Smooth muscle cell (in vitro differentiated cells): ENCODE measurements at regions not wholly inside any gene's neighbourhood (a gene's known extent, or its start where the extent isn't known, plus 50 kb on each side); places are given as distances from the start of the nearest gene placed in this dataset.

Source experiments
- DNase-seq: peaks from one replicate; lab custom pipeline; 2025; ENCODE audit not compliant: unreplicated experiment; lab: John Stamatoyannopoulos, UW
- H2AFZ ChIP-seq: fragments of 200-600 bp; sonication (generic); 2 replicates; pipeline ENCODE4 v1.6.0; 2016; ENCODE audit warnings: antibody characterized with exemption, low read depth, mild to moderate bottlenecking
- H3F3A ChIP-seq: fragments of 200-600 bp; sonication (generic); 2 replicates; pipeline ENCODE4 v1.6.0; 2017; ENCODE audit warnings: antibody characterized with exemption, low read depth
- H3K27ac ChIP-seq: fragments of 200-600 bp; sonication (generic); 2 replicates; pipeline ENCODE4 v1.5.1; 2016; ENCODE audit warnings: low read depth, mild to moderate bottlenecking
- H3K27me3 ChIP-seq: fragments of 200-600 bp; sonication (generic); 2 replicates; pipeline ENCODE4 v1.6.1; 2016; ENCODE audit warnings: low read depth, mild to moderate bottlenecking
- H3K36me3 ChIP-seq: fragments of 200-600 bp; sonication (generic); 2 replicates; pipeline ENCODE4 v1.5.1; 2016; ENCODE audit warnings: low read depth
- H3K4me1 ChIP-seq: fragments of 200-600 bp; sonication (generic); 2 replicates; pipeline ENCODE4 v1.5.1; 2016; ENCODE audit warnings: low read depth
- H3K4me2 ChIP-seq: fragments of 200-600 bp; sonication (generic); 2 replicates; pipeline ENCODE4 v1.6.0; 2016; ENCODE audit warnings: mild to moderate bottlenecking
- H3K4me3 ChIP-seq: fragments of 200-600 bp; sonication (generic); 2 replicates; pipeline ENCODE4 v1.5.1; 2016; ENCODE audit warnings: mild to moderate bottlenecking
- H3K79me2 ChIP-seq: fragments of 200-600 bp; sonication (generic); 2 replicates; pipeline ENCODE4 v1.6.0; 2016; ENCODE audit warnings: low read depth, mild to moderate bottlenecking
- H3K9ac ChIP-seq: fragments of 200-600 bp; sonication (generic); 2 replicates; pipeline ENCODE4 v1.6.0; 2016; ENCODE audit warnings: low read depth
- H3K9me3 ChIP-seq: fragments of 200-600 bp; sonication (generic); replicated peaks from 2 replicates; pipeline ENCODE4 v1.5.1; 2016; ENCODE audit warnings: low read depth
- H4K20me1 ChIP-seq: fragments of 200-600 bp; sonication (generic); 2 replicates; pipeline ENCODE4 v1.6.0; 2016; ENCODE audit warnings: low read depth
- WGBS: methylation state at CpG from one replicate; pipeline ENCODE4 v1.1.7; 2016; ENCODE audit warnings: low lambda C conversion rate; 5-methylcytosine and 5-hydroxymethylcytosine counted together
- TF ChIP-seq, protein P1 (sequence below): fragments of 200-600 bp; sonication (generic); IDR thresholded peaks from 2 replicates; pipeline ENCODE4 v1.5.1; 2017; ENCODE audit warnings: borderline replicate concordance, mild to moderate bottlenecking, antibody characterized with exemption; ENCODE audit not compliant: insufficient read depth, poor library complexity, severe bottlenecking

GRCh38 chr12:28954333-28954732, 194.7 kb upstream of the FAR2 start:
- Histone ChIP-seq H3K4me2 (peak overlapping the region; percentile 33), H3K4me1 (no peaks in the 10 kb centered on the region)

GRCh38 chr12:28955491-28955890, 193.6 kb upstream of the FAR2 start:
- no peak for DNase-seq
- H3K27ac ChIP-seq, result no peak overlapping the region
- WGBS, result 62% methylated on average over 2 of the region's 2 CpGs
- no peaks in the 10 kb centered on the region for H3K4me1 ChIP-seq
- no peaks in the 10 kb centered on the region for H3K27me3 ChIP-seq
- H3K9me3 ChIP-seq, result no peaks in the 10 kb centered on the region
- peak overlapping the region; percentile 26 for H3K4me2 ChIP-seq
- peak overlapping the region; percentile 56 for H2AFZ ChIP-seq
- H3K36me3 ChIP-seq, result no peaks in the 10 kb centered on the region
- H3K4me3 ChIP-seq, result no peak overlapping the region
- H3K79me2 ChIP-seq, result no peaks in the 10 kb centered on the region
- H3K9ac ChIP-seq, result no peak overlapping the region
- no peaks in the 10 kb centered on the region for H4K20me1 ChIP-seq
- no peaks in the 10 kb centered on the region for H3F3A ChIP-seq
- TF ChIP-seq, protein P1, sequence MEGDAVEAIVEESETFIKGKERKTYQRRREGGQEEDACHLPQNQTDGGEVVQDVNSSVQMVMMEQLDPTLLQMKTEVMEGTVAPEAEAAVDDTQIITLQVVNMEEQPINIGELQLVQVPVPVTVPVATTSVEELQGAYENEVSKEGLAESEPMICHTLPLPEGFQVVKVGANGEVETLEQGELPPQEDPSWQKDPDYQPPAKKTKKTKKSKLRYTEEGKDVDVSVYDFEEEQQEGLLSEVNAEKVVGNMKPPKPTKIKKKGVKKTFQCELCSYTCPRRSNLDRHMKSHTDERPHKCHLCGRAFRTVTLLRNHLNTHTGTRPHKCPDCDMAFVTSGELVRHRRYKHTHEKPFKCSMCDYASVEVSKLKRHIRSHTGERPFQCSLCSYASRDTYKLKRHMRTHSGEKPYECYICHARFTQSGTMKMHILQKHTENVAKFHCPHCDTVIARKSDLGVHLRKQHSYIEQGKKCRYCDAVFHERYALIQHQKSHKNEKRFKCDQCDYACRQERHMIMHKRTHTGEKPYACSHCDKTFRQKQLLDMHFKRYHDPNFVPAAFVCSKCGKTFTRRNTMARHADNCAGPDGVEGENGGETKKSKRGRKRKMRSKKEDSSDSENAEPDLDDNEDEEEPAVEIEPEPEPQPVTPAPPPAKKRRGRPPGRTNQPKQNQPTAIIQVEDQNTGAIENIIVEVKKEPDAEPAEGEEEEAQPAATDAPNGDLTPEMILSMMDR, result no peak

More at GRCh38 chr12:28954333-28954732, 194.7 kb upstream of the FAR2 start:
- Histone ChIP-seq H3K9me3 (no peaks in the 10 kb centered on the region), H3K79me2 (no peaks in the 10 kb centered on the region), H3K27ac (no peak overlapping the region), H3K9ac (no peak overlapping the region), H3K27me3 (no peaks in the 10 kb centered on the region), H3K4me3 (no peak overlapping the region), H3K36me3 (no peaks in the 10 kb centered on the region), H3F3A (no peaks in the 10 kb centered on the region), H2AFZ (no peak overlapping the region), H4K20me1 (no peaks in the 10 kb centered on the region)
- DNase-seq, result no peak
- TF ChIP-seq, protein P1, result no peak

DNA sequence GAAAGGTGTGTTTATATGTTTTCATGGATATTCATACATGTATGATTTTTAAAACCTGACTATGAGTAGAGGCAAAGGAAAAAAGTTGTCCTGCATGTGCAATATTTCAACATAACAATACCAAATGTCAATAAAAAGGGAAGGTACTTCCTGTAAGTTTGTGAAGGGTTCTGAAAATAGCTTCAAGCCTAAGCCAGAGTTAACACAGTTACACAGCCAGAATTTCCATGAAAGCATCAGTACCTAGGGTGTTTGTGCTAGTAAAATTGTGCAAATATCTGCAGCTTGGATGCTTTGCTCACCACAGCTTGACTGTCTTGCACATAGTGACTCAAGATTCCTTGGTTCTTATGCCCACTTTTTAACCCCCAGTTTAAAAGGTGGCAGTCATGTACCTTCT, 193.1 kb upstream of the FAR2 start:
- DNase-seq, result no peak
- TF ChIP-seq, protein P1, result no peak
- Histone ChIP-seq H3K27me3 (no peaks in the 10 kb centered on the region), H3K9me3 (no peaks in the 10 kb centered on the region), H3K79me2 (no peaks in the 10 kb centered on the region), H3K4me3 (no peak overlapping the region), H2AFZ (no peak overlapping the region), H3K27ac (no peak overlapping the region), H3K4me2 (no peak overlapping the region), H4K20me1 (no peaks in the 10 kb centered on the region), H3F3A (no peaks in the 10 kb centered on the region), H3K36me3 (no peaks in the 10 kb centered on the region), H3K9ac (no peak overlapping the region), H3K4me1 (no peaks in the 10 kb centered on the region)

- no peak for DNase-seq
These were observed 190.4 kb upstream of the FAR2 start for GRCh38 chr12:28958553-28959195.

More at GRCh38 chr12:28958553-28959195, 190.4 kb upstream of the FAR2 start:
- H3K36me3 ChIP-seq, result no peaks in the 10 kb centered on the region
- no peaks in the 10 kb centered on the region for H3K4me1 ChIP-seq
- H3F3A ChIP-seq, result no peaks in the 10 kb centered on the region
- H3K9me3 ChIP-seq, result no peaks in the 10 kb centered on the region
- TF ChIP-seq, protein P1, result no peak
- H3K79me2 ChIP-seq, result no peaks in the 10 kb centered on the region
- no peak overlapping the region for H2AFZ ChIP-seq
- H3K9ac ChIP-seq, result no peak overlapping the region
- 83% methylated on average over 2 of the region's 2 CpGs for WGBS
- H3K27ac ChIP-seq, result no peak overlapping the region
- H4K20me1 ChIP-seq, result no peaks in the 10 kb centered on the region
- no peak overlapping the region for H3K4me3 ChIP-seq
- H3K4me2 ChIP-seq, result no peak overlapping the region
- H3K27me3 ChIP-seq, result no peaks in the 10 kb centered on the region
